Prostate gland (tissue), 2 donors: ENCODE measurements at regions not wholly inside any gene's neighbourhood (a gene's known extent, or its start where the extent isn't known, plus 50 kb on each side); places are given as distances from the start of the nearest gene placed in this dataset.
"Not testable (repeated sequence)": the region's sequence is repeated elsewhere in the genome, so short reads cannot be mapped to it uniquely, and the experiment has no call there.

Experiments
- POLR2A ChIP-seq: fragments of 450-650 bp; IDR thresholded peaks from one replicate; pipeline ENCODE4 v1.6.1; 2016; ENCODE audit warnings: antibody characterized with exemption, mild to moderate bottlenecking
- POLR2AphosphoS5 ChIP-seq: sonication (generic); formaldehyde crosslinking; IDR thresholded peaks from one replicate; pipeline ENCODE4 v1.6.1; 2017; ENCODE audit warnings: antibody characterized with exemption
- TF ChIP-seq, protein P1 (sequence below), 4 experiments: fragments of 200-600 bp in 2 of 4; fragments of 450-650 bp in 2 of 4; sonication (generic) in 2 of 4; IDR thresholded peaks; 1 replicate in 3 of 4; 2 replicates in 1 of 4; pipeline ENCODE4 v1.5.1; 2016 to 2019; ENCODE audit warnings: antibody characterized with exemption in 4 of 4, mild to moderate bottlenecking in 2 of 4, moderate library complexity in 2 of 4

DNA sequence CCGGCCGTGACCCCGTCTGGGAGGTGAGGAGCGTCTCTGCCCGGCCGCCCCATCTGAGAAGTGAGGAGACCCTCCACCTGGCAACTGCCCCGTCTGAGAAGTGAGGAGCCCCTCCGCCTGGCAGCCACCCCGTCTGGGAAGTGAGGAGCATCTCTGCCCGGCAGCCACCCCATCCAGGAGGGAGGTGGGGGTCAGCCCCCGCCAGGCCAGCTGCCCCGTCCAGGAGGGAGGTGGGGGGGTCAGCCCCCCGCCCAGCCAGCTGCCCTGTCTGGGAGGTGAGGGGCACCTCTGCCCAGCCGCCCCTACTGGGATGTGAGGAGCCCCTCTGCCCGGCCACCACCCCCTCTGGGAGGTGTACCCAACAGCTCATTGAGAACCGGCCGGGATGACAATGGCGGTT is 428.7 kb downstream of the LTN1 start:
- not testable (repeated sequence) for TF ChIP-seq POLR2A, POLR2AphosphoS5
- TF ChIP-seq, protein P1, sequence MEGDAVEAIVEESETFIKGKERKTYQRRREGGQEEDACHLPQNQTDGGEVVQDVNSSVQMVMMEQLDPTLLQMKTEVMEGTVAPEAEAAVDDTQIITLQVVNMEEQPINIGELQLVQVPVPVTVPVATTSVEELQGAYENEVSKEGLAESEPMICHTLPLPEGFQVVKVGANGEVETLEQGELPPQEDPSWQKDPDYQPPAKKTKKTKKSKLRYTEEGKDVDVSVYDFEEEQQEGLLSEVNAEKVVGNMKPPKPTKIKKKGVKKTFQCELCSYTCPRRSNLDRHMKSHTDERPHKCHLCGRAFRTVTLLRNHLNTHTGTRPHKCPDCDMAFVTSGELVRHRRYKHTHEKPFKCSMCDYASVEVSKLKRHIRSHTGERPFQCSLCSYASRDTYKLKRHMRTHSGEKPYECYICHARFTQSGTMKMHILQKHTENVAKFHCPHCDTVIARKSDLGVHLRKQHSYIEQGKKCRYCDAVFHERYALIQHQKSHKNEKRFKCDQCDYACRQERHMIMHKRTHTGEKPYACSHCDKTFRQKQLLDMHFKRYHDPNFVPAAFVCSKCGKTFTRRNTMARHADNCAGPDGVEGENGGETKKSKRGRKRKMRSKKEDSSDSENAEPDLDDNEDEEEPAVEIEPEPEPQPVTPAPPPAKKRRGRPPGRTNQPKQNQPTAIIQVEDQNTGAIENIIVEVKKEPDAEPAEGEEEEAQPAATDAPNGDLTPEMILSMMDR (IDR thresholded peaks at IDR 0.05), result not testable (repeated sequence)
